GM23338 (cell line): ENCODE measurements at regions not wholly inside any gene's neighbourhood (a gene's known extent, or its start where the extent isn't known, plus 50 kb on each side); places are given as distances from the start of the nearest gene placed in this dataset.

Experiments
- ATAC-seq: fragments of 200-7000 bp; cut with Tn5 transposase; 3 replicates; pipeline ENCODE4 v1.9.1; 2020
- DNase-seq: peaks from one replicate; pipeline ENCODE4 v3.0.0-alpha.2; 2015; ENCODE audit warnings: low spot score
- H2AFZ ChIP-seq: fragments of 200-600 bp; sonication (generic); 2 replicates; pipeline ENCODE4 v1.8.0; 2016; ENCODE audit warnings: antibody characterized with exemption, mild to moderate bottlenecking, moderate library complexity
- H3F3A ChIP-seq: fragments of 200-600 bp; sonication (generic); replicated peaks from 2 replicates; pipeline ENCODE4 v1.8.0; 2017; ENCODE audit warnings: antibody characterized with exemption, mixed run types, low read depth
- H3K27ac ChIP-seq: fragments of 200-600 bp; sonication (generic); 2 replicates; pipeline ENCODE4 v1.6.1; 2016; ENCODE audit warnings: low read depth
- H3K27me3 ChIP-seq: fragments of 200-600 bp; sonication (generic); 2 replicates; pipeline ENCODE4 v1.8.0; 2016; ENCODE audit warnings: mild to moderate bottlenecking, mixed run types, moderate library complexity; ENCODE audit not compliant: insufficient read depth
- H3K36me3 ChIP-seq: fragments of 200-600 bp; sonication (generic); 2 replicates; pipeline ENCODE4 v1.8.0; 2016; ENCODE audit warnings: mild to moderate bottlenecking; ENCODE audit not compliant: insufficient read depth
- H3K4me1 ChIP-seq: fragments of 200-600 bp; sonication (generic); 2 replicates; pipeline ENCODE4 v1.8.0; 2016; ENCODE audit warnings: mild to moderate bottlenecking, moderate library complexity; ENCODE audit not compliant: insufficient read depth
- H3K4me2 ChIP-seq: fragments of 200-600 bp; sonication (generic); 2 replicates; pipeline ENCODE4 v1.7.1; 2017; ENCODE audit warnings: mixed run types
- H3K4me3 ChIP-seq: fragments of 200-600 bp; sonication (generic); 2 replicates; pipeline ENCODE4 v1.6.1; 2016; ENCODE audit warnings: mixed run types
- H3K79me2 ChIP-seq: fragments of 200-600 bp; sonication (generic); replicated peaks from 2 replicates; pipeline ENCODE4 v1.8.0; 2017; ENCODE audit warnings: mild to moderate bottlenecking; ENCODE audit not compliant: insufficient read depth
- H3K9me2 ChIP-seq: fragments of 200-600 bp; sonication (generic); 2 replicates; pipeline ENCODE4 v1.8.0; 2017; ENCODE audit not compliant: insufficient read depth
- H4K20me1 ChIP-seq: fragments of 200-600 bp; sonication (generic); replicated peaks from 2 replicates; pipeline ENCODE4 v1.8.0; 2017; ENCODE audit warnings: mild to moderate bottlenecking; ENCODE audit not compliant: insufficient read depth
- H3K27ac Mint-ChIP-seq: 2 replicates; pipeline ENCODE4 v1.8.0; 2020; ENCODE audit warnings: inconsistent platforms, mild to moderate bottlenecking, moderate library complexity, mixed read lengths
- H3K27me3 Mint-ChIP-seq: 3 replicates; pipeline ENCODE4 v1.8.0; 2022; ENCODE audit warnings: low read depth, mild to moderate bottlenecking, moderate library complexity, mixed read lengths, inconsistent platforms; ENCODE audit not compliant: insufficient read depth, poor library complexity
- H3K36me3 Mint-ChIP-seq: 3 replicates; pipeline ENCODE4 v1.8.0; 2021; ENCODE audit warnings: low read depth, mild to moderate bottlenecking, inconsistent platforms, moderate library complexity, mixed read lengths
- H3K4me1 Mint-ChIP-seq: 3 replicates; pipeline ENCODE4 v1.8.0; 2020; ENCODE audit warnings: mild to moderate bottlenecking, inconsistent platforms, mixed read lengths
- H3K4me3 Mint-ChIP-seq: 3 replicates; pipeline ENCODE4 v1.8.0; 2021; ENCODE audit warnings: moderate library complexity, mild to moderate bottlenecking, inconsistent platforms, mixed read lengths
- H3K9me3 Mint-ChIP-seq: 3 replicates; pipeline ENCODE4 v1.8.0; 2020; ENCODE audit warnings: moderate library complexity, mild to moderate bottlenecking, inconsistent platforms, mixed read lengths
- CREB1 ChIP-seq: fragments of 250-450 bp; sonication (Bioruptor Pico); IDR thresholded peaks from 2 replicates; pipeline ENCODE4 v1.5.0; 2020; ENCODE audit warnings: low read depth, mild to moderate bottlenecking, moderate library complexity
- CTCF ChIP-seq, 2 experiments: fragments of 200-600 bp in 1 of 2; sonication (generic) in 1 of 2; conservative IDR thresholded peaks; 2 replicates each; pipeline versions ENCODE4 v1.5.1 to v1.6.1; 2016 to 2017; ENCODE audit warnings: antibody characterized with exemption in 2 of 2, low read depth in 2 of 2, mild to moderate bottlenecking in 2 of 2, moderate library complexity in 1 of 2
- ETS1 ChIP-seq: IDR thresholded peaks from 2 replicates; pipeline ENCODE4 v1.6.1; 2016; ENCODE audit warnings: antibody characterized with exemption
- EZH2 ChIP-seq: fragments of 200-600 bp; sonication (generic); IDR thresholded peaks from one replicate; pipeline ENCODE4 v1.8.0; 2017; ENCODE audit warnings: antibody characterized with exemption, mild to moderate bottlenecking, low read depth; ENCODE audit not compliant: unreplicated experiment
- EZH2phosphoT487 ChIP-seq: fragments of 200-600 bp; sonication (generic); IDR thresholded peaks from one replicate; pipeline ENCODE4 v1.8.1; 2018; ENCODE audit warnings: antibody characterized with exemption; ENCODE audit not compliant: unreplicated experiment
- JUNB ChIP-seq: IDR thresholded peaks from one replicate; pipeline ENCODE4 v1.6.1; 2016; ENCODE audit warnings: antibody characterized with exemption; ENCODE audit not compliant: unreplicated experiment
- NANOG ChIP-seq: IDR thresholded peaks from 2 replicates; pipeline ENCODE4 v1.6.1; 2016; ENCODE audit warnings: antibody characterized with exemption, borderline replicate concordance
- POLR2AphosphoS5 ChIP-seq: IDR thresholded peaks from 2 replicates; pipeline ENCODE4 v1.6.1; 2016; ENCODE audit warnings: antibody characterized with exemption, low read depth
- REST ChIP-seq: IDR thresholded peaks from one replicate; pipeline ENCODE4 v1.6.1; 2018; ENCODE audit warnings: antibody characterized with exemption; ENCODE audit not compliant: unreplicated experiment
- STAT1 ChIP-seq: IDR thresholded peaks from one replicate; pipeline ENCODE4 v1.6.1; 2016; ENCODE audit warnings: antibody characterized with exemption; ENCODE audit not compliant: unreplicated experiment
- ZNF114 ChIP-seq: fragments of 250-450 bp; sonication (Bioruptor Pico); IDR thresholded peaks from 2 replicates; pipeline ENCODE4 v1.5.0; 2020; ENCODE audit warnings: mild to moderate bottlenecking, moderate library complexity
- ZNF331 ChIP-seq: fragments of 250-450 bp; sonication (Bioruptor Pico); IDR thresholded peaks from 2 replicates; pipeline ENCODE4 v1.5.0; 2020; ENCODE audit warnings: low read depth, mild to moderate bottlenecking, moderate library complexity
- ZNF462 ChIP-seq: fragments of 250-450 bp; sonication (Bioruptor Pico); IDR thresholded peaks from 2 replicates; pipeline ENCODE4 v1.5.0; 2020; ENCODE audit warnings: mild to moderate bottlenecking, moderate library complexity

- Mint-ChIP-seq H3K27me3 (no peaks in the 10 kb centered on the region), H3K4me3 (no peak overlapping the region), H3K27ac (no peak overlapping the region; the same call in 1 of the 2 replicates), H3K36me3 (peaks cover 7% of the 10 kb centered on the region; the same call in 1 of the 3 replicates), H3K4me1 (peaks cover 17% of the 10 kb centered on the region), H3K9me3 (peaks cover 11% of the 10 kb centered on the region; the same call in 2 of the 3 replicates)
- Histone ChIP-seq H3F3A (0 out of 2 replicates have a peak, but pooled peaks cover 3% of the 10 kb centered on the region), H3K27me3 (no peaks in the 10 kb centered on the region), H3K4me1 (peaks cover 11% of the 10 kb centered on the region), H3K79me2 (no peaks in the 10 kb centered on the region), H3K4me2 (no peak overlapping the region), H3K27ac (no peak overlapping the region), H3K36me3 (no peaks in the 10 kb centered on the region), H3K4me3 (no peak overlapping the region), H4K20me1 (no peaks in the 10 kb centered on the region), H2AFZ (no peak overlapping the region), H3K9me2 (peaks cover 3% of the 10 kb centered on the region; the same call in 1 of the 2 replicates)
- TF ChIP-seq POLR2AphosphoS5 (no peak), JUNB (no peak), CTCF (conservative IDR thresholded peaks at IDR 0.05; ENCODE audit: low read depth in 2 of 2) (no peak), REST (no peak), STAT1 (no peak), ZNF331 (CRISPR knock-in tag) (no peak), NANOG (no peak), EZH2phosphoT487 (no peak), ZNF462 (CRISPR knock-in tag) (no peak), CREB1 (CRISPR knock-in tag) (no peak), ETS1 (no peak), ZNF114 (CRISPR knock-in tag) (no peak), EZH2 (no peak)
- ATAC-seq (no peak), DNase-seq (no peak)
These were observed 222.5 kb upstream of the TOM1L1 start for GRCh38 chr17:54678158-54678557.
